Transverse colon (tissue), 4 donors: ENCODE measurements at regions not wholly inside any gene's neighbourhood (a gene's known extent, or its start where the extent isn't known, plus 50 kb on each side); places are given as distances from the start of the nearest gene placed in this dataset.

Experiments
- DNase-seq: peaks from one replicate; pipeline ENCODE4 v3.0.0-alpha.2; 2019
- H3K27ac ChIP-seq, 4 donors: fragments of 200-600 bp; sonication (generic); 2 replicates each; pipeline ENCODE4 v1.5.1; 2016 to 2018; ENCODE audit warnings: inconsistent platforms in 4 of 4
- H3K27me3 ChIP-seq: fragments of 200-600 bp; sonication (generic); 2 replicates; pipeline ENCODE4 v1.5.1; 2017; ENCODE audit warnings: inconsistent platforms
- H3K36me3 ChIP-seq, 4 donors: fragments of 200-600 bp; sonication (generic); 2 replicates each; pipeline ENCODE4 v1.5.1; 2017 to 2019; ENCODE audit warnings: inconsistent platforms in 4 of 4
- H3K4me1 ChIP-seq, 4 donors: fragments of 200-600 bp; sonication (generic); 2 replicates each; pipeline ENCODE4 v1.5.1; 2017 to 2020; ENCODE audit warnings: inconsistent platforms in 4 of 4
- H3K4me3 ChIP-seq, 4 donors: fragments of 200-600 bp; sonication (generic); 1 replicate in 1 of 4; 2 replicates in 3 of 4; pipeline versions ENCODE4 v1.5.1 to v1.6.1; 2017 to 2019; ENCODE audit warnings: inconsistent platforms in 4 of 4
- H3K9me3 ChIP-seq, 2 donors: fragments of 200-600 bp; sonication (generic); 2 replicates each; pipeline ENCODE4 v1.5.1; 2017 to 2019; ENCODE audit warnings: inconsistent platforms in 2 of 2
- EP300 ChIP-seq: sonication (generic); formaldehyde crosslinking; IDR thresholded peaks from one replicate; pipeline ENCODE4 v1.6.1; 2017; ENCODE audit warnings: antibody characterized with exemption, low read depth
- POLR2A ChIP-seq: fragments of 450-650 bp; IDR thresholded peaks from one replicate; pipeline ENCODE4 v1.6.1; 2016; ENCODE audit warnings: antibody characterized with exemption, mild to moderate bottlenecking, moderate library complexity
- POLR2AphosphoS5 ChIP-seq, 3 donors: sonication (generic); formaldehyde crosslinking; IDR thresholded peaks; one replicate each; pipeline ENCODE4 v1.6.1; 2016; ENCODE audit warnings: antibody characterized with exemption in 3 of 3
- WGBS, 2 donors: methylation state at CpG; one replicate each; pipeline ENCODE4 v1.1.5; 2018; ENCODE audit warnings: low coverage in 1 of 2; 5-methylcytosine and 5-hydroxymethylcytosine counted together
- in situ Hi-C, 4 donors: fragments of 200-750 bp; cut with MboI; loops; one replicate each; pipeline versions ENCODE4 v1.15.0 to v1.15.1; 2017; ENCODE audit warnings: low sequenced_read_pairs in 3 of 4, low pct_ligation_motif_present in 1 of 4, low pct_unique_long_range_greater_than_20kb in 1 of 4
- intact Hi-C: fragments of 100-400 bp; cut with DNase I; formaldehyde crosslinking; loops from one replicate; pipeline ENCODE4 v1.15.1; 2023; ENCODE audit warnings: low total_unique reads
- TF ChIP-seq, protein P1 (sequence below), 5 experiments: fragments of 200-600 bp in 3 of 5; fragments of 450-650 bp in 2 of 5; sonication (generic) in 3 of 5; IDR thresholded peaks; 1 replicate in 2 of 5; 2 replicates in 3 of 5; pipeline ENCODE4 v1.5.1; 2016 to 2017; ENCODE audit warnings: antibody characterized with exemption in 5 of 5, inconsistent platforms in 3 of 5, mild to moderate bottlenecking in 2 of 5, moderate library complexity in 1 of 5

DNA sequence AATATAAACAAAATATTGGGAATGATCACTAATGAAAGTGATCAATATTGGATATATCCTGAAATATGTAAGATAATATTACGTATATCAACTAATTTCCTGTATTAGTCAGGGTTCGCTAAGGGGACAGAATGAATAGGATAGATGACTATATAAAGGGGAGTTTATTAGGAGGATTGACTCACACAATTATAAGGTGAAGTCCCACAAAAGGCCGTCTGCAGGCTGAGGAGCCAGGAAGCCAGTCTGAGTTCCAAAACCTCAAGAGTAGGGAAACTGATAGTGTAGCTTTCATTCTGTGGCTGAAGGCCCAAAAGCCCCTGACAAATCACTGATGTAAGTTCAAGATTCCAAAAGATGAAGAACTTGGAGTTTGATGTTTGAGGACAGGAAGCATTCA lies 561.1 kb downstream of the PRDM9 start:
- Histone ChIP-seq H3K4me3 (no peak overlapping the region), H3K36me3 (no peaks in the 10 kb centered on the region), H3K27ac (no peak overlapping the region), H3K4me1 (no peaks in the 10 kb centered on the region), H3K27me3 (no peaks in the 10 kb centered on the region), H3K9me3 (no peaks in the 10 kb centered on the region)
- intact Hi-C loops (no loop called here), in situ Hi-C loops (no loop called here)
- TF ChIP-seq POLR2AphosphoS5 (IDR thresholded peaks at IDR 0.05) (no peak), POLR2A (no peak), EP300 (no peak)
- TF ChIP-seq, protein P1, sequence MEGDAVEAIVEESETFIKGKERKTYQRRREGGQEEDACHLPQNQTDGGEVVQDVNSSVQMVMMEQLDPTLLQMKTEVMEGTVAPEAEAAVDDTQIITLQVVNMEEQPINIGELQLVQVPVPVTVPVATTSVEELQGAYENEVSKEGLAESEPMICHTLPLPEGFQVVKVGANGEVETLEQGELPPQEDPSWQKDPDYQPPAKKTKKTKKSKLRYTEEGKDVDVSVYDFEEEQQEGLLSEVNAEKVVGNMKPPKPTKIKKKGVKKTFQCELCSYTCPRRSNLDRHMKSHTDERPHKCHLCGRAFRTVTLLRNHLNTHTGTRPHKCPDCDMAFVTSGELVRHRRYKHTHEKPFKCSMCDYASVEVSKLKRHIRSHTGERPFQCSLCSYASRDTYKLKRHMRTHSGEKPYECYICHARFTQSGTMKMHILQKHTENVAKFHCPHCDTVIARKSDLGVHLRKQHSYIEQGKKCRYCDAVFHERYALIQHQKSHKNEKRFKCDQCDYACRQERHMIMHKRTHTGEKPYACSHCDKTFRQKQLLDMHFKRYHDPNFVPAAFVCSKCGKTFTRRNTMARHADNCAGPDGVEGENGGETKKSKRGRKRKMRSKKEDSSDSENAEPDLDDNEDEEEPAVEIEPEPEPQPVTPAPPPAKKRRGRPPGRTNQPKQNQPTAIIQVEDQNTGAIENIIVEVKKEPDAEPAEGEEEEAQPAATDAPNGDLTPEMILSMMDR (IDR thresholded peaks at IDR 0.05), result no peak
- 87 to 94% methylated on average over 3 of the region's 3 CpGs for WGBS, 2 donors
- no peak for DNase-seq

DNA sequence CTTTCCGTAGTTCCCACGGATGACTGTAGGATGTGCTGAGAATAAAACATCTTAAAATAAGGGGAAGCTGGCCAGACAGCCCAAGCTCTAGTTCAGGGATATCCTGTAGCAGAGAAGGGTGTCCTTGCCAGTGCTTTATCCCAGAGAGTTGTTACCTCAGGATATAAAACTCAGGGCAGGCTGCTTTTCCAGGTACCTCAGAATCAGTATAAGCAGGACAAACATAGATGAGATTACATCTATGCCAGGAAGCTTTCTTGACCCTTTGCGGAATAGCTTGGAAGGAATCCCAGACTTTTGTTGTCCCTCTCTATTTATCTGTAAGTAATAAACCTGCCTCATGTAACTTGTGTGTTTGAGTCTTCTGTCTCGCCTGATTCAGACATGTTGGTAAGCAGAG lies 565.7 kb downstream of the PRDM9 start:
- H3K27me3 ChIP-seq, result no peaks in the 10 kb centered on the region
- TF ChIP-seq, protein P1 (IDR thresholded peaks at IDR 0.05), result no peak
- TF ChIP-seq POLR2AphosphoS5 (IDR thresholded peaks at IDR 0.05) (no peak), EP300 (no peak), POLR2A (no peak)
- in situ Hi-C loops (no loop called here), intact Hi-C loops (no loop called here)
- whole genome bisulfite sequencing, 2 donors, result 24 to 28% methylated on average over 4 of the region's 4 CpGs
- H3K27ac ChIP-seq, result no peak overlapping the region
- no peaks in the 10 kb centered on the region for H3K9me3 ChIP-seq
- H3K4me3 ChIP-seq, result no peak overlapping the region
- no peak for DNase-seq
- H3K36me3 ChIP-seq, result no peaks in the 10 kb centered on the region
- no peaks in the 10 kb centered on the region for H3K4me1 ChIP-seq

DNA sequence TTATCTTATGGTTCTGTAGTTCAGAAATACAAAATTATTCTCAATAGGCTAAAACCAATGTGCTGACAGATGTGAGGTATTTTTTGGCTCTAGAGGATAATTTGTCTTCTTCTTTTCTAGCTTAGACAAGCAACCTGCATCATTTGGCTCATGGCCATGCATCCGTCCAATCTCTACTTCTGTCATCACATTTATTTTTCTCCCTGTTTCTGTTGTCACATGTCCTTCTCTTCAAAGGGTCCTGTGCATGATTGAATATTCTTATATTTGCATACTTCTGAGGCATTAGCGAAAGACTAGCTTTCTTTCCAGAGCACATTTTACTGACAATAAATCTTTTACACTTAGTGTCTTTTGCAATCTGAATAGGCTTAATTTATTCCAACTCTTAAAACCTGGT lies 564.7 kb downstream of the CDH10 start:
- no peaks in the 10 kb centered on the region for H3K4me1 ChIP-seq
- WGBS, 2 donors, result 67 to 71% methylated on average over 2 of the region's 2 CpGs
- H3K36me3 ChIP-seq, result no peaks in the 10 kb centered on the region
- H3K27me3 ChIP-seq, result no peaks in the 10 kb centered on the region
- no peak for DNase-seq
- intact Hi-C loops (no loop called here), in situ Hi-C loops (no loop called here)
- H3K27ac ChIP-seq, result no peak overlapping the region
- TF ChIP-seq, protein P1 (IDR thresholded peaks at IDR 0.05), result no peak
- TF ChIP-seq POLR2AphosphoS5 (IDR thresholded peaks at IDR 0.05) (no peak), POLR2A (no peak), EP300 (no peak)
- no peak overlapping the region for H3K4me3 ChIP-seq
- no peaks in the 10 kb centered on the region for H3K9me3 ChIP-seq

DNA sequence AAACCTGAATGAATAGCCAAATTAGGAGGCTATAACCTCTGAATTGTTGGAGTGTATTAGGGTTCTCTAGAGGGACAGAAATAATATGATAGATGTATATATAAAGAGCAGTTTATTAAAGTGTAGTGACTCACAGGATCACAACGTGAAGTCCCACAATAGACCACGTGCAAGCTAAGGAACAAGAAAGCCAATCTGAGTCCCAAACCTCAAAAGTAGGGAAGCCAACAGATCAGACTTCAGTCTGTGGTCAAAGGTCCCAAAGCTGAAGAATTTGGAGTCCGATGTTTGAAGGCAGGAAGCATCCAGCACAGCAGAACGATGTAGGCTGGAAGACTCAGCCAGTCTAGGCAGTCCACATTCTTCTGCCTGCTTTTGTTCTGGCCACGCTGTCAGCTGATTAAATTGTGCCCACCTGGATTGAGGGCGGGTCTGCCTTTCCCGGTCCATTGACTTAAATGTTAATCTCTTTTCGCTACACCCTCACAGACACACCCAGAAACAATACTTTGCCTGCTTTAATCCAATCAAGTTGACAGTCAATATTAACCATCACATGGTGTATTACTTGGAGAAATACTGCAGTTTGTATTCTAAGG lies 550.6 kb downstream of the CDH10 start:
- in situ Hi-C loops, result no loop called here
- intact Hi-C loops, result no loop called here
- H3K4me1 ChIP-seq, result no peaks in the 10 kb centered on the region
- H3K36me3 ChIP-seq, result no peaks in the 10 kb centered on the region
- H3K27ac ChIP-seq, result no peak overlapping the region
- H3K27me3 ChIP-seq, result no peaks in the 10 kb centered on the region
- H3K4me3 ChIP-seq, result no peak overlapping the region
- no peaks in the 10 kb centered on the region for H3K9me3 ChIP-seq
- DNase-seq, result no peak
- 56 to 72% methylated on average over 6 to 8 of the region's 8 CpGs for WGBS, 2 donors
- TF ChIP-seq POLR2A (no peak), POLR2AphosphoS5 (IDR thresholded peaks at IDR 0.05) (no peak), EP300 (no peak)
- TF ChIP-seq, protein P1 (IDR thresholded peaks at IDR 0.05), result no peak
